ENCODE measurements at regions not wholly inside any gene's neighbourhood (a gene's known extent, or its start where the extent isn't known, plus 50 kb on each side); places are given as distances from the start of the nearest gene placed in this dataset.

DNA sequence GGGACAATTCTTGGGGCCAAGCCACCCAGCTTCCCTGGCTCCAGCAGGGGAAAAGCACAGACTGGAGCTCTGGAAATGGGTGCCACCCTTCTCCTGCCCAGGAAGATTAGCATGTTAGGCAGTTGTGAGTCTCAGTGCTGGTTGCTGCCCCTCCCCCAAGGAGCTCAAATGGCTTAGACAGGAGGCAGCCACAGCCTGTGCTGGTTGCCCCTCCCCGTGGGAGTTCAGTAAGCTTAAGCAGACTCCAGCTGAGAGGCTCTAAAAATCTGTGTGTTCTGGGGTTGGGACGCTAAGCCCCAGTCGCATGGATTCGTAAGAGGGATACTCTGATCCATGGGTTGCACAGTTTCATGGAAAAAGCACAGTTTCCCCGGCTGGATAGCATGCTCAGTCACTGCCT, 92.7 kb upstream of the NDST3 start:
- no peak for DNase-seq (ENCODE audit: low spot score)

DNA sequence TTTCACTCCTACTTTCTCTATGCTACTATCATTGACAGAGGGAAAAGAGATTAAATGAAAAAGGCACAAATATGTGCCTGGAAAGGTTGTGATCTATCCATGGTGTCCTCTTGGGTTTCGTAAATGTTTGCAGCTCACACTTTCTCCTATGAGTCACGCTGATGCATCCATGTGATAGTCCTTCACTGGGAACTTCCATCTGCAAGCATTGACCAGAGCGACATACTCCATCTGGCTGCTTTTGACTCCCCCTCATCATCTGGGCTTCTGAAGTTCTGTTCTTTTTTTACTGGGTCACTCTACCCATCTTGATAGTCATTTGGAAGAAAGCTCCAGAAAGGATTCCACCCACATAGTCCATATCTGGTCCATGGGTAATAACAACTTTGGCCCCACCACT, 84.7 kb upstream of the NDST3 start:
- DNase-seq (ENCODE audit: low spot score) = no peak

DNA sequence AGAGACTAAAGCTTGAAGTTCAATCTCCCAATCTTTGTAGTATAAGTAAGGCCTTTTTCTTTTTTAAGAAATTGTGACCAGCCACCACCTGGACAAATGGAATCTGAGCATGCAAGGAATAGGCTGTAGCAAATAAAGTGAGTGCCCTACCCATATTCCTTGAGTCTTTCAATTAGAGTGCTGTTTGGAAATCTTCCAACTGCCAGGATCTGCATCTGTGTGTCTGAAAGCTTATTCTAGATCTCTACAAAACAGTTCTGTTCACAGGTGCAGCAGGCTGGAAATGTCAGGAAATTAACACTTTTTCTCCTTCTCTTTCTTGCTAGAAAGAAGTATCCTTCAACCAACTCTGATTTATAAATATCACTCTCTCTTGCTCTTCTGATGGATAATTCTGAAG, 76.7 kb upstream of the NDST3 start:
- no peak for DNase-seq (ENCODE audit: low spot score)

DNA sequence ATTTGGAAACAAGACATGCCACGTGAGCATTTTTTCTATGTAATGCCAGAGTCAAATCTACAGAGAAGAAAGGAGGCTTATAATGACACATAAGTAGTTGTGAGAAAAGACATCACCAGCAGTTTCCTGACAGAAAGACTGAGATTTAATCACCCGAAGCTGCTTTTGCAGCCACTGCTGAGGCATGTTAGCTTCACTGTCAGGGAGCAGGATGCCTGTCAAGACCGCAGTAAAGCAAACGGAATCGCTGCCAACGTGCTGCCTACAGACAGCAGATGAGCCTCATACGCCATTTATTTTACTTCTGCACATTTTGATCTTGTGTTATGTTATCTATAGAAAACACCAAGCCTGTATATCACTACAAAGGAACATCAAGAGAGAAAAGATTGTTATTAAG, 68.7 kb upstream of the NDST3 start:
- no peak for DNase-seq (ENCODE audit: low spot score)

DNA sequence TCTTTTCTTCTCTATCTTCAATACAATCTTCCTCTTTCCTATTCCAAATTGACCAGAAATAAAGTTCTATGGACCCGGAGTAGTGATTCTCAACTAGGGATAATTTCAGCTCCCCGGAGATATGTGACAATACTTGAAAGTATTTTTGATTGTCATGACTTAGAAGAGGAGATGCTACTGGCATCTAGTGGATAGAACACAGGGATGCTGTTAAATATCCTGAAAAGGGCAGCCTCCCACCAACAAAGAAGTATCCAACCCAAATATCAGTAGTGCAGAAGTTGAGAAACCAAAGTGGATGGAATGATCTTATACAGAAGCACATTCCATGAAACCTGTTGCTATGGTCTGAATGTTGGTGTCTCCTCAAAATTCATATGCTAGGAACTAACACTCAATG, 65.7 kb upstream of the NDST3 start:
- DNase-seq (ENCODE audit: low spot score) = no peak

DNA sequence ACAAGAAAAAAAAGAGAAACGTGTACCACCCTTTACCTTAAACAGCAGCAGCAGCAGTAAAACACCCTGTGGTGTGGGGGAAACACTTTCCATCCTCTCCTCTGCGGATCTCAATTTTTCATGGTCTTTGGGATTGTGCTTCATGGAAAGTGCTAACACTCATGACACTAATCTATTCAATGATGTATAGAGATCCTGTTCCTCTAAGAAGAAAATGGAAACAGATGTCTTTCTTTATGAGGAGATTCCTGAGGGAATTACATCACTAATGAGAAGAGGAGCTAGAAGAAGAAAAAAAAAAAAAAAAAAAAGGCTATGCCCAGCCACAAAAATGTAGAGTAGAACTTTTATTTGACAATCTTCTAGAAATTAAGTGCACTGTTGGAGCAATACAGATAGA, 62.9 kb upstream of the NDST3 start:
- DNase-seq (ENCODE audit: low spot score) = no peak

DNA sequence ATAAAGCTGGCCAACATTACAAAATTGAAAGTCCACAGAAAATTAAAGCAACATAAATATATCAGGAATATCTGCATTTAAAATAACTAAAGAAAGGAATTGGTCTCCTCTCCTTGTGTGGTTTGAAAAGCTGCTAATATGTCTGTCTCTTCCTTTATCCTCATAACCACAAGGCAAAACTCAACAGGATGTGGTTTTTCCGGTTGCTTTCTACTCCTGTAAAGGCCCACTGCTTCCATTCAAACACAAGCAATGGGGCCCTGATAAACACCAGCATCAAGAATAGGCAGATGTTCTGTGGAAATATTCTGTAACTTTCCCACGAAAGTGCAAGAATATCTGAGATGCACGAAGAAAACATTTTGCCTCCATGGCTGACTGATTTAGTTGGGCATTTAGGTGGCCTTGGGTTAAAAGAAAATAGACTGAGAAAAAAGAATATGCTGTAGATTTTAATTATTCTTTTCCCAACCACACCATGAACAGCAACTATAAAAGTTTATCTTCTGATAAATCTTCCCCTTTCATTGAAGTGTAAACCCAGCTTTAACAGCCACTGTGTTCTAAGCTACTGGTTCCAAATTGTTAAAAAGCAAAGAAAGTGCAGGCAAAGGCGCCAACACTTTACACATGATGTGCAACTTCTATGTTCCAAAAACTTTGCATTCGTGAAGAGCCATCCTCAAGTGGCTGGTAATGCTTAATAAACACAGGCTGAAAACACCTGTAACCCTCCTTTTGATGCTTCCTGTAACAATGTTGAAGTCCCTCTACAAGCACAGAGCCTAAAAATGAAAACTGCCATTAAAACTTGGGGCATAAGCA, 50.5 kb upstream of the NDST3 start:
- DNase-seq (ENCODE audit: low spot score) = no peak

DNA sequence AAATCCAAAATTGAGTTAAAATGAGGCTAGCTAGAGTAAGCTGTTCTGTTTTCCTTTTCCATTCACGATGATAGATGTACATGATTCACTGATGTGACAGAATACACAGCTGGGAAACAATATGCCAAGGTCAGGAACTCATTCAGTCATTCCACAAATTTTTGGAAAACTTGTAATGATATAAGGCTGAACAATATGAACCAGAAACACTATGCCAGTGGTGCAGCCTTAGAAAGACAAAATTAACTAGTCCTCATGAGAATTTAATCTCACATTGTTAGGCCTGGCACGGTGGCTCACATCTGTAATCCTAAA, 50.0 kb upstream of the NDST3 start:
- DNase-seq (ENCODE audit: low spot score) = no peak
